Heart right ventricle (tissue), 16 donors: ENCODE measurements at regions not wholly inside any gene's neighbourhood (a gene's known extent, or its start where the extent isn't known, plus 50 kb on each side); places are given as distances from the start of the nearest gene placed in this dataset.

ENCODE experiments used
- ATAC-seq, 8 donors: fragments of 200-7000 bp; cut with Tn5 transposase; one replicate each; pipeline ENCODE4 v1.9.1; 2020; ENCODE audit warnings: mild to moderate bottlenecking in 8 of 8, moderate library complexity in 8 of 8, moderate number of reproducible peaks in 1 of 8
- DNase-seq, 2 donors: peaks; one replicate each; pipeline ENCODE4 v3.0.0-alpha.2; 2020
- H3K27ac ChIP-seq, 10 donors: fragments of 200-600 bp; sonication (generic) in 2 of 10; one replicate each; pipeline versions ENCODE4 v1.5.0 to v1.8.0; 2020 to 2022; ENCODE audit warnings: mild to moderate bottlenecking in 3 of 10
- H3K27me3 ChIP-seq, 7 donors: fragments of 200-600 bp; one replicate each; pipeline ENCODE4 v1.8.0; 2021 to 2022; ENCODE audit warnings: mild to moderate bottlenecking in 2 of 7
- H3K36me3 ChIP-seq, 9 donors: fragments of 200-600 bp; sonication (generic) in 1 of 9; one replicate each; pipeline versions ENCODE4 v1.5.0 to v1.8.0; 2020 to 2022; ENCODE audit warnings: mild to moderate bottlenecking in 2 of 9
- H3K4me1 ChIP-seq, 9 donors: fragments of 200-600 bp; sonication (generic) in 1 of 9; one replicate each; pipeline versions ENCODE4 v1.5.0 to v1.8.0; 2020 to 2022; ENCODE audit warnings: mild to moderate bottlenecking in 4 of 9
- H3K4me3 ChIP-seq, 10 donors: fragments of 200-600 bp; sonication (generic) in 2 of 10; one replicate each; pipeline versions ENCODE4 v1.5.0 to v1.8.0; 2020 to 2022; ENCODE audit warnings: mild to moderate bottlenecking in 7 of 10, moderate library complexity in 2 of 10
- H3K9me3 ChIP-seq, 11 donors: fragments of 200-600 bp in 10 of 11; sonication (generic) in 2 of 11; one replicate each; pipeline versions ENCODE4 v1.5.0 to v1.8.0; 2013 to 2022; ENCODE audit warnings: mild to moderate bottlenecking in 2 of 11, control low read depth in 1 of 11, moderate library complexity in 1 of 11
- CTCF ChIP-seq, 9 donors: fragments of 200-600 bp; sonication (generic) in 2 of 9; IDR thresholded peaks; one replicate each; pipeline versions ENCODE4 v1.5.0 to v1.8.0; 2021 to 2022; ENCODE audit warnings: antibody characterized with exemption in 9 of 9, mild to moderate bottlenecking in 5 of 9, moderate library complexity in 1 of 9
- WGBS, 2 donors: extraction: QIAGEN DNeasy Blood & Tissue Kit; methylation state at CpG; one replicate each; pipeline ENCODE4 v1.1.7; 2013; ENCODE audit warnings: inconsistent platforms in 1 of 2; 5-methylcytosine and 5-hydroxymethylcytosine counted together
- intact Hi-C, 10 donors: fragments of 100-400 bp; cut with DNase I; formaldehyde crosslinking; loops; one replicate each; pipeline versions ENCODE4 v1.11.1 to v1.14.2; 2022
- donor health status: Arrhythmogenic right ventricular cardiomyopathy.
- donor health status: ischemic (EF 13 %, LVEDD 7.1; RV severe dilation, severe dysfunction).
- donor health status: healthy with polysubstance abuse.
- donor health status: DM: no; HTN: yes; CAD: no.
- donor health status: DM: no; HTN: no; CAD: no.
- donor health status: ischemic (EF 25% LVEDD 6.9; RV normal size, moderate dysfunction).
- donor health status: ischemic (EF 25% LVEDD 5.7; RV mildly dilated, moderate dysfunction).
- donor health status: healthy.
- donor health status: DM: yes; HTN: yes; CAD: no.
- donor health status: Ischemic cardiomyopathy.
- donor health status: ischemic (EF 35%, LVEDD 5.7; RV mildly dilated, moderate dysfunction).
- donor health status: nonischemic (EF 11% LVEDD 7.7; RV severe dilation, severe dysfunction).
- donor health status: DM: yes; HTN: yes; CAD: no.
- donor health status: PGD.
- donor health status: ischemic (EF 29% LVEDD 5.4; RV normal size, mild dysfunction).
- donor health status: nonischemic (EF 23%, LVEDD 6.1; RV moderate dilation, normal function).

GRCh38 chr2:167701651-167702050 lies 545.7 kb downstream of the STK39 start:
- H3K27ac ChIP-seq, result no peak overlapping the region
- 61 to 64% methylated on average over 4 of the region's 4 CpGs for WGBS, 2 donors
- no peak for DNase-seq
- H3K4me1 ChIP-seq, result no peaks in the 10 kb centered on the region
- H3K36me3 ChIP-seq, result no peaks in the 10 kb centered on the region
- intact Hi-C loops, result no loop called here
- TF ChIP-seq CTCF (IDR thresholded peaks at IDR 0.05), result no peak
- ATAC-seq, result no peak
- H3K4me3 ChIP-seq, result no peak overlapping the region
- H3K9me3 ChIP-seq, result no peaks in the 10 kb centered on the region
- no peaks in the 10 kb centered on the region for H3K27me3 ChIP-seq

GRCh38 chr2:167697948-167698347 lies 549.4 kb downstream of the STK39 start:
- no peak for DNase-seq
- ATAC-seq, result no peak
- no peak overlapping the region for H3K27ac ChIP-seq
- intact Hi-C loops, result no loop called here
- no peaks in the 10 kb centered on the region for H3K4me1 ChIP-seq
- 48 to 62% methylated on average over 2 of the region's 2 CpGs for WGBS, 2 donors
- TF ChIP-seq CTCF (IDR thresholded peaks at IDR 0.05), result no peak
- H3K9me3 ChIP-seq, result no peaks in the 10 kb centered on the region
- no peaks in the 10 kb centered on the region for H3K27me3 ChIP-seq
- H3K36me3 ChIP-seq, result no peaks in the 10 kb centered on the region
- no peak overlapping the region for H3K4me3 ChIP-seq

- Histone ChIP-seq H3K9me3 (no peaks in the 10 kb centered on the region), H3K4me1 (no peaks in the 10 kb centered on the region), H3K4me3 (no peak overlapping the region), H3K36me3 (no peaks in the 10 kb centered on the region), H3K27ac (no peak overlapping the region), H3K27me3 (no peaks in the 10 kb centered on the region)
- intact Hi-C loops, result no loop called here
- no peak for TF ChIP-seq CTCF (IDR thresholded peaks at IDR 0.05)
- DNase-seq, result no peak
- no peak for ATAC-seq
- WGBS, 2 donors, result 64 to 65% methylated on average over 1 of the region's 1 CpG
Measured at GRCh38 chr2:167697194-167697593, 550.2 kb downstream of the STK39 start.

GRCh38 chr2:167692936-167693335 lies 554.5 kb downstream of the STK39 start:
- Histone ChIP-seq H3K4me3 (no peak overlapping the region), H3K36me3 (no peaks in the 10 kb centered on the region), H3K27me3 (no peaks in the 10 kb centered on the region), H3K4me1 (no peaks in the 10 kb centered on the region), H3K9me3 (no peaks in the 10 kb centered on the region), H3K27ac (no peak overlapping the region)
- intact Hi-C loops, result no loop called here
- DNase-seq, result no peak
- no peak for TF ChIP-seq CTCF (IDR thresholded peaks at IDR 0.05)
- no peak for ATAC-seq
- 59 to 64% methylated on average over 2 of the region's 2 CpGs for WGBS, 2 donors

- DNase-seq (no peak), ATAC-seq (no peak)
- intact Hi-C loops, result no loop called here
- Histone ChIP-seq H3K4me3 (no peak overlapping the region), H3K27ac (no peak overlapping the region), H3K36me3 (no peaks in the 10 kb centered on the region), H3K9me3 (no peaks in the 10 kb centered on the region), H3K4me1 (no peaks in the 10 kb centered on the region), H3K27me3 (no peaks in the 10 kb centered on the region)
- WGBS, 2 donors, result 91 to 97% methylated on average over 1 of the region's 1 CpG
- TF ChIP-seq CTCF (IDR thresholded peaks at IDR 0.05), result no peak
Measured at GRCh38 chr2:167692191-167692590, 555.2 kb downstream of the STK39 start.
